Gastroesophageal sphincter (tissue), 3 donors: ENCODE measurements at regions not wholly inside any gene's neighbourhood (a gene's known extent, or its start where the extent isn't known, plus 50 kb on each side); places are given as distances from the start of the nearest gene placed in this dataset.

Experiments used
- POLR2A ChIP-seq, 2 donors: fragments of 450-650 bp; IDR thresholded peaks; one replicate each; pipeline ENCODE4 v1.6.1; 2017; ENCODE audit warnings: antibody characterized with exemption in 2 of 2, mild to moderate bottlenecking in 2 of 2, moderate library complexity in 1 of 2
- TF ChIP-seq, protein P1 (sequence below), 4 experiments: fragments of 200-600 bp in 2 of 4; fragments of 450-650 bp in 2 of 4; sonication (generic) in 1 of 4; IDR thresholded peaks; one replicate each; pipeline ENCODE4 v1.5.1; 2017 to 2019; ENCODE audit warnings: antibody characterized with exemption in 4 of 4, mild to moderate bottlenecking in 2 of 4, moderate library complexity in 2 of 4

DNA sequence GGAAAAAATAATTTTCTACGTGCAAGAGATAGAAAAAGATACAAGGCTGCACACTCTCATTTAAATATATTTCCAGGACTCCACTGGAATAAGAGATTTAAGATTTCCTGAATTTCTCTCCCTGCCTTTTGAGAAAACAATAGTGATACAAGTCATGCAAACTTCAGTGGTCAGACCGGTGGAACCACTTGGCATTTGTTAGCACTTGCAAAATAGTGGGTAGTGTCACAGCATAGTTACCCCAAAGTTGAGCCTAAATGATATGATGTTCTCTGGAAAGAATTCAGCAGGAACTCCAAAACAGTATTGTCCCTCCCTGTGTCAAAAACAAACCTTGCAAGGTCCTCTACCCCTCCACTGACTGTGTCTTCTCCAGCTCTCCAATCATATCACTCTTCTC lies 102.3 kb downstream of the ANKRD50 start:
- TF ChIP-seq, protein P1, sequence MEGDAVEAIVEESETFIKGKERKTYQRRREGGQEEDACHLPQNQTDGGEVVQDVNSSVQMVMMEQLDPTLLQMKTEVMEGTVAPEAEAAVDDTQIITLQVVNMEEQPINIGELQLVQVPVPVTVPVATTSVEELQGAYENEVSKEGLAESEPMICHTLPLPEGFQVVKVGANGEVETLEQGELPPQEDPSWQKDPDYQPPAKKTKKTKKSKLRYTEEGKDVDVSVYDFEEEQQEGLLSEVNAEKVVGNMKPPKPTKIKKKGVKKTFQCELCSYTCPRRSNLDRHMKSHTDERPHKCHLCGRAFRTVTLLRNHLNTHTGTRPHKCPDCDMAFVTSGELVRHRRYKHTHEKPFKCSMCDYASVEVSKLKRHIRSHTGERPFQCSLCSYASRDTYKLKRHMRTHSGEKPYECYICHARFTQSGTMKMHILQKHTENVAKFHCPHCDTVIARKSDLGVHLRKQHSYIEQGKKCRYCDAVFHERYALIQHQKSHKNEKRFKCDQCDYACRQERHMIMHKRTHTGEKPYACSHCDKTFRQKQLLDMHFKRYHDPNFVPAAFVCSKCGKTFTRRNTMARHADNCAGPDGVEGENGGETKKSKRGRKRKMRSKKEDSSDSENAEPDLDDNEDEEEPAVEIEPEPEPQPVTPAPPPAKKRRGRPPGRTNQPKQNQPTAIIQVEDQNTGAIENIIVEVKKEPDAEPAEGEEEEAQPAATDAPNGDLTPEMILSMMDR (IDR thresholded peaks at IDR 0.05), result no peak
- no peak for TF ChIP-seq POLR2A (IDR thresholded peaks at IDR 0.05)
